CD14-positive monocyte (primary cell): ENCODE measurements at regions not wholly inside any gene's neighbourhood (a gene's known extent, or its start where the extent isn't known, plus 50 kb on each side); places are given as distances from the start of the nearest gene placed in this dataset.

ENCODE experiments used
- DNase-seq, 3 donors: peaks; one replicate each; pipeline ENCODE4 v3.0.0-alpha.2; 2011 to 2022
- H2AFZ ChIP-seq: 2 replicates; pipeline ENCODE4 v1.6.0; 2012; ENCODE audit warnings: mild to moderate bottlenecking, low read depth, low read length, inconsistent platforms; ENCODE audit not compliant: insufficient read depth, poor library complexity, severe bottlenecking
- H3K27ac ChIP-seq, 2 donors: 1 replicate in 1 of 2; 2 replicates in 1 of 2; pipeline ENCODE4 v1.5.1; 2012 to 2013; ENCODE audit warnings: low read length in 2 of 2, control low read depth in 1 of 2, inconsistent platforms in 1 of 2, low read depth in 1 of 2, mild to moderate bottlenecking in 1 of 2
- H3K27me3 ChIP-seq, 2 donors: one replicate each; pipeline versions ENCODE4 v1.6.0 to v1.6.1; 2011 to 2013; ENCODE audit warnings: low read length in 2 of 2; ENCODE audit not compliant: control insufficient read depth in 2 of 2, insufficient read depth in 2 of 2
- H3K36me3 ChIP-seq, 2 donors: replicated peaks in 1 of 2; 1 replicate in 1 of 2; 2 replicates in 1 of 2; pipeline versions ENCODE4 v1.5.1 to v1.6.1; 2012 to 2013; ENCODE audit warnings: low read length in 2 of 2, control low read depth in 1 of 2, inconsistent platforms in 1 of 2, mild to moderate bottlenecking in 1 of 2; ENCODE audit not compliant: insufficient read depth in 2 of 2, control insufficient read depth in 1 of 2
- H3K4me1 ChIP-seq, 2 donors: 1 replicate in 1 of 2; 2 replicates in 1 of 2; pipeline versions ENCODE4 v1.5.1 to v1.6.1; 2012 to 2013; ENCODE audit warnings: low read length in 2 of 2, control low read depth in 1 of 2, inconsistent platforms in 1 of 2, mild to moderate bottlenecking in 1 of 2, moderate library complexity in 1 of 2; ENCODE audit not compliant: insufficient read depth in 2 of 2, control insufficient read depth in 1 of 2
- H3K4me2 ChIP-seq: replicated peaks from 2 replicates; pipeline ENCODE3; 2012; ENCODE audit warnings: low read length, moderate library complexity, mild to moderate bottlenecking; ENCODE audit not compliant: poor library complexity, severe bottlenecking; ENCODE audit errors: extremely low read depth
- H3K4me3 ChIP-seq, 3 experiments: fragments of 200-600 bp in 1 of 3; sonication (generic) in 1 of 3; replicated peaks in 1 of 3; 1 replicate in 2 of 3; 2 replicates in 1 of 3; pipeline ENCODE4 v1.5.1; 2011 to 2013; ENCODE audit warnings: low read length in 3 of 3, mild to moderate bottlenecking in 3 of 3, control low read depth in 2 of 3, low read depth in 2 of 3, inconsistent platforms in 1 of 3, moderate library complexity in 1 of 3
- H3K79me2 ChIP-seq: 2 replicates; pipeline ENCODE4 v1.6.0; 2012; ENCODE audit warnings: mild to moderate bottlenecking, control low read depth, inconsistent platforms, low read length, moderate library complexity; ENCODE audit not compliant: insufficient read depth
- H3K9ac ChIP-seq: 2 replicates; pipeline ENCODE4 v1.6.0; 2017; ENCODE audit warnings: low read length, mild to moderate bottlenecking; ENCODE audit not compliant: insufficient read depth, poor library complexity, severe bottlenecking
- H3K9me3 ChIP-seq, 2 donors: replicated peaks in 1 of 2; 1 replicate in 1 of 2; 2 replicates in 1 of 2; pipeline versions ENCODE4 v1.5.1 to v1.6.1; 2012 to 2013; ENCODE audit warnings: low read length in 2 of 2, control low read depth in 1 of 2; ENCODE audit not compliant: control insufficient read depth in 1 of 2, insufficient read depth in 1 of 2
- H4K20me1 ChIP-seq: 2 replicates; pipeline ENCODE4 v1.6.0; 2012; ENCODE audit warnings: mild to moderate bottlenecking, low read length, control low read depth, moderate library complexity; ENCODE audit not compliant: insufficient read depth
- H3K27ac Mint-ChIP-seq, 7 donors: one replicate each; pipeline ENCODE4 v1.8.0; 2020; ENCODE audit warnings: mild to moderate bottlenecking in 7 of 7, mixed read lengths in 7 of 7, moderate library complexity in 6 of 7, inconsistent platforms in 2 of 7
- H3K27me3 Mint-ChIP-seq, 3 donors: one replicate each; pipeline ENCODE4 v1.8.0; 2021 to 2022; ENCODE audit warnings: low read depth in 3 of 3, mild to moderate bottlenecking in 3 of 3, mixed read lengths in 3 of 3, moderate library complexity in 3 of 3, inconsistent platforms in 1 of 3
- H3K36me3 Mint-ChIP-seq, 2 donors: one replicate each; pipeline ENCODE4 v1.8.0; 2020; ENCODE audit warnings: mixed read lengths in 2 of 2, inconsistent platforms in 1 of 2, mild to moderate bottlenecking in 1 of 2
- H3K4me1 Mint-ChIP-seq: one replicate; pipeline ENCODE4 v1.8.0; 2020; ENCODE audit warnings: mild to moderate bottlenecking, mixed read lengths
- H3K4me3 Mint-ChIP-seq, 2 donors: one replicate each; pipeline ENCODE4 v1.8.0; 2020; ENCODE audit warnings: mild to moderate bottlenecking in 2 of 2, mixed read lengths in 2 of 2, moderate library complexity in 1 of 2
- H3K9me3 Mint-ChIP-seq, 7 donors: one replicate each; pipeline ENCODE4 v1.8.0; 2020 to 2022; ENCODE audit warnings: mixed read lengths in 7 of 7, mild to moderate bottlenecking in 6 of 7, moderate library complexity in 6 of 7, inconsistent platforms in 2 of 7
- WGBS: methylation state at CpG from one replicate; pipeline ENCODE4 v1.1.5; 2013; ENCODE audit warnings: missing lambda C conversion rate; ENCODE audit not compliant: insufficient coverage; 5-methylcytosine and 5-hydroxymethylcytosine counted together
- intact Hi-C, 2 donors: fragments of 100-400 bp; cut with micrococcal nuclease; formaldehyde crosslinking; loops; one replicate each; pipeline versions ENCODE4 v1.15.0 to v1.15.1; 2023
- TF ChIP-seq, protein P1 (sequence below): fragments of 200-600 bp; IDR thresholded peaks from one replicate; pipeline ENCODE4 v1.8.0; 2022; ENCODE audit warnings: antibody characterized with exemption, mild to moderate bottlenecking

DNA sequence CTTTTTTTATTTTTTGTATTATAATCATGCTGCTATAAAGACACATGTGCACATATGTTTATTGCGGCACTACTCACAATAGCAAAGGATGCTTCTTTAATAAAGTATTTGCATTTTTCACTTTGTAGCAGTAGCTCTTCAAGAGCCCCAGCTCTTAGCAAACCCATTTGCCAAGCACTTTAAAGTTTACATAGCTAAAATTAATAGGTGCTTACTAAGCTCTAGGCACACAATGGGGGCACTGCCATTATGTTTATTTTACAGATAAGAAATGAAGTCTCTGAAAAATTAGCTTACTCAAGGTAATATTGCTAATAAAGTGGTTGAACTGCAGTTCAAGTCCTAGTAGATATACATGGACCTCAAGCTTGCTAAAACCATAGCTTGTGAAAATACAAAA lies 230.3 kb upstream of the ARHGAP24 start:
- no peaks in the 10 kb centered on the region for H3K27me3 Mint-ChIP-seq
- Histone ChIP-seq H3K4me2 (no peak overlapping the region), H3K79me2 (no peaks in the 10 kb centered on the region), H2AFZ (no peak overlapping the region), H3K27me3 (no peaks in the 10 kb centered on the region), H3K4me3 (no peak overlapping the region), H4K20me1 (no peaks in the 10 kb centered on the region), H3K27ac (no peak overlapping the region), H3K4me1 (no peaks in the 10 kb centered on the region), H3K9ac (no peak overlapping the region), H3K9me3 (peaks cover 12 to 13% of the 10 kb centered on the region in 2 donors), H3K36me3 (no peaks in the 10 kb centered on the region)
- no peaks in the 10 kb centered on the region for H3K4me1 Mint-ChIP-seq
- no peaks in the 10 kb centered on the region for H3K36me3 Mint-ChIP-seq
- TF ChIP-seq, protein P1, sequence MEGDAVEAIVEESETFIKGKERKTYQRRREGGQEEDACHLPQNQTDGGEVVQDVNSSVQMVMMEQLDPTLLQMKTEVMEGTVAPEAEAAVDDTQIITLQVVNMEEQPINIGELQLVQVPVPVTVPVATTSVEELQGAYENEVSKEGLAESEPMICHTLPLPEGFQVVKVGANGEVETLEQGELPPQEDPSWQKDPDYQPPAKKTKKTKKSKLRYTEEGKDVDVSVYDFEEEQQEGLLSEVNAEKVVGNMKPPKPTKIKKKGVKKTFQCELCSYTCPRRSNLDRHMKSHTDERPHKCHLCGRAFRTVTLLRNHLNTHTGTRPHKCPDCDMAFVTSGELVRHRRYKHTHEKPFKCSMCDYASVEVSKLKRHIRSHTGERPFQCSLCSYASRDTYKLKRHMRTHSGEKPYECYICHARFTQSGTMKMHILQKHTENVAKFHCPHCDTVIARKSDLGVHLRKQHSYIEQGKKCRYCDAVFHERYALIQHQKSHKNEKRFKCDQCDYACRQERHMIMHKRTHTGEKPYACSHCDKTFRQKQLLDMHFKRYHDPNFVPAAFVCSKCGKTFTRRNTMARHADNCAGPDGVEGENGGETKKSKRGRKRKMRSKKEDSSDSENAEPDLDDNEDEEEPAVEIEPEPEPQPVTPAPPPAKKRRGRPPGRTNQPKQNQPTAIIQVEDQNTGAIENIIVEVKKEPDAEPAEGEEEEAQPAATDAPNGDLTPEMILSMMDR: no peak
- H3K9me3 Mint-ChIP-seq: peaks cover 0 to 15% (median 10%) of the 10 kb centered on the region in 7 donors
- no peak overlapping the region for H3K27ac Mint-ChIP-seq
- intact Hi-C loops: no loop called here
- no peak for DNase-seq
- no peak overlapping the region for H3K4me3 Mint-ChIP-seq
- WGBS: no CpG with 5 or more reads among the region's 1 CpG

DNA sequence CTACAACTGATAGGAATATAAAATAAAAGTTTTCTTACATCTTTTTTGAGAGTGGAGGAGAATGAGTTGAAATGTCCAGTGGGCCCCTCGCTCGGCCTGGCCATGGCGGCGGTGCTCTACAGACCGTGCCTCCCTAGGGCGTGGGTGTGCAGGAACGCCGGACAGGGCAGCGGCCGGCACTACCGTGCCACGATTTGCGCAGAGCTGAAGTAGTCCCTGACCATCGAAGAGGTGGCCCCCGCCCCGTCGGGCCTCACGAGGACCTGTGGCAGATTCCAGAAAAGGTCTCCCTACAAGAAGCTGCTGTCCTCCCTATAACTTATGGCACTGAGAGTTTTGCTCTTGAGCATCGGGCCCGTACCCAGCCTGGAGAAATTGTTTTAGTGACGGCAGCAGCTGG lies 228.9 kb upstream of the ARHGAP24 start:
- no peak overlapping the region for H3K4me3 ChIP-seq
- H3K4me2 ChIP-seq: no peak overlapping the region
- H3K4me3 Mint-ChIP-seq: no peak overlapping the region
- H3K27me3 ChIP-seq: no peaks in the 10 kb centered on the region
- H3K79me2 ChIP-seq: no peaks in the 10 kb centered on the region
- H3K27me3 Mint-ChIP-seq: no peaks in the 10 kb centered on the region
- no peak overlapping the region for H3K9ac ChIP-seq
- no peaks in the 10 kb centered on the region for H3K4me1 ChIP-seq
- WGBS: 93% methylated on average over 19 of the region's 21 CpGs
- H2AFZ ChIP-seq: no peak overlapping the region
- DNase-seq: no peak
- H3K27ac Mint-ChIP-seq: no peak overlapping the region
- peaks cover 0 to 14% (median 9%) of the 10 kb centered on the region in 7 donors for H3K9me3 Mint-ChIP-seq
- H3K36me3 Mint-ChIP-seq: no peaks in the 10 kb centered on the region
- no peaks in the 10 kb centered on the region for H3K4me1 Mint-ChIP-seq
- TF ChIP-seq, protein P1: no peak
- intact Hi-C loops: no loop called here
- no peaks in the 10 kb centered on the region for H4K20me1 ChIP-seq
- no peak overlapping the region for H3K27ac ChIP-seq
- no peaks in the 10 kb centered on the region for H3K36me3 ChIP-seq
- peaks cover 12 to 13% of the 10 kb centered on the region in 2 donors for H3K9me3 ChIP-seq
